ENCODE measurements at regions not wholly inside any gene's neighbourhood (a gene's known extent, or its start where the extent isn't known, plus 50 kb on each side); places are given as distances from the start of the nearest gene placed in this dataset.

DNA sequence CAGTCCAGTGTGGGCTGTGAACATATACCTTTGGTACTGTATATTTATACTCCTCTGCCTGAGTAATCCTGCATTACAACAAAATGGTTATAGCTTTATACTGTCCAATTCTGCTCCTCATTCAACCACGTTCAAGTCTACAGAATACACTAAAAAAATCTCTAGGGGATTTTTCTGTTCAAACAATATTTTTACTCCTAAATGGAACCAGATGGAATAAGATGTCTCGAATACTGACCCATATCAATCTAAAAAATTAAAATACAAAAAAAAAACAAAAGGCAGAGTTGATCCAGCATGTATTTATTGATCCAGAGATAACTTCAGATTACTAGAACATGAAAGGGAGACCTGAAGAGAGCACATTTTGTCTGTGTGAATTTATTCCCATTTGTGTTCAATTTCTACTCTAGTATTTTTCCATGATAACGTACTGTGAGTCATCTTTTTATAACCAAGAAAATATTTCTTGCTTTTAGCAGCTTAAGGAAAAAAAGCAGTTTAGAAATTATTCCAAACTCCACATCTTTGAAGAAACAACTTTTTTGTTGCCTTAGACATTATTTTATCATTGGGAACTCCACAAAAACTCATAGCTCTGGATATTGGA is 910.7 kb downstream of the TBL1XR1 start:
- Histone ChIP-seq H3K36me3 (ENCODE audit: insufficient read depth in 1 of 2, low read depth in 1 of 2) (no peaks in the 10 kb centered on the region), H3K4me3 (no peak overlapping the region), H3K4me1 (no peaks in the 10 kb centered on the region), H3K27me3 (ENCODE audit: insufficient read depth in 3 of 3, low read length in 2 of 3) (no peaks in the 10 kb centered on the region), H3K27ac (no peak overlapping the region), H3K9me3 (no peaks in the 10 kb centered on the region)
- no peak for ATAC-seq
- TF ChIP-seq, protein P1, sequence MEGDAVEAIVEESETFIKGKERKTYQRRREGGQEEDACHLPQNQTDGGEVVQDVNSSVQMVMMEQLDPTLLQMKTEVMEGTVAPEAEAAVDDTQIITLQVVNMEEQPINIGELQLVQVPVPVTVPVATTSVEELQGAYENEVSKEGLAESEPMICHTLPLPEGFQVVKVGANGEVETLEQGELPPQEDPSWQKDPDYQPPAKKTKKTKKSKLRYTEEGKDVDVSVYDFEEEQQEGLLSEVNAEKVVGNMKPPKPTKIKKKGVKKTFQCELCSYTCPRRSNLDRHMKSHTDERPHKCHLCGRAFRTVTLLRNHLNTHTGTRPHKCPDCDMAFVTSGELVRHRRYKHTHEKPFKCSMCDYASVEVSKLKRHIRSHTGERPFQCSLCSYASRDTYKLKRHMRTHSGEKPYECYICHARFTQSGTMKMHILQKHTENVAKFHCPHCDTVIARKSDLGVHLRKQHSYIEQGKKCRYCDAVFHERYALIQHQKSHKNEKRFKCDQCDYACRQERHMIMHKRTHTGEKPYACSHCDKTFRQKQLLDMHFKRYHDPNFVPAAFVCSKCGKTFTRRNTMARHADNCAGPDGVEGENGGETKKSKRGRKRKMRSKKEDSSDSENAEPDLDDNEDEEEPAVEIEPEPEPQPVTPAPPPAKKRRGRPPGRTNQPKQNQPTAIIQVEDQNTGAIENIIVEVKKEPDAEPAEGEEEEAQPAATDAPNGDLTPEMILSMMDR (IDR thresholded peaks at IDR 0.05): no peak
- DNase-seq: no peak
- intact Hi-C loops (cut with DNase I): no loop called here
- WGBS, 3 donors: 50 to 57% (median 55%) methylated on average over 3 of the region's 3 CpGs

DNA sequence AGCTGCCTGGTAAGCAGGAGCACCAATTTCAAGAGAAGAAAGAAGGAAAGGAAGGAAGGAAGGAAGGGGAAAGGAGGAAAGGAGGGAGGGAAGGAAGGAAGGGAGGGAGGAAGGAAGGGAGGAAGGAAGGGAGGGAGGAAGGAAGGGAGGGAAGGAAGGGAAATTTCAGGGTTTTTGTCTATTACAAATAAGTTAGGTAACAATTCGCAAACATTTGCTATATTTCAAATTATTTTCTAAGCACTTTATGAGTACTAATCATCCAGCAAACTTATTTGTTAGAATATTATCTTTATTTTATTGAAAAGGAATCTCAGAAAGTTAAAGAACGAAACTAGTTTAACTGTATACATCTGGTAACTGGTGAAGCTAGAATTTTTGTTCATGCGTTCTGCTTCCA is 921.7 kb downstream of the TBL1XR1 start:
- H3K4me3 ChIP-seq: no peak overlapping the region
- ATAC-seq: no peak
- TF ChIP-seq, protein P1 (IDR thresholded peaks at IDR 0.05): no peak
- H3K4me1 ChIP-seq: no peaks in the 10 kb centered on the region
- DNase-seq: no peak
- H3K36me3 ChIP-seq (ENCODE audit: insufficient read depth in 1 of 2, low read depth in 1 of 2): no peaks in the 10 kb centered on the region
- H3K27ac ChIP-seq: no peak overlapping the region
- H3K27me3 ChIP-seq (ENCODE audit: insufficient read depth in 3 of 3, low read length in 2 of 3): no peaks in the 10 kb centered on the region
- no peaks in the 10 kb centered on the region for H3K9me3 ChIP-seq
- WGBS, 3 donors: 84 to 92% (median 86%) methylated on average over 3 of the region's 3 CpGs
- intact Hi-C loops (cut with DNase I): no loop called here

DNA sequence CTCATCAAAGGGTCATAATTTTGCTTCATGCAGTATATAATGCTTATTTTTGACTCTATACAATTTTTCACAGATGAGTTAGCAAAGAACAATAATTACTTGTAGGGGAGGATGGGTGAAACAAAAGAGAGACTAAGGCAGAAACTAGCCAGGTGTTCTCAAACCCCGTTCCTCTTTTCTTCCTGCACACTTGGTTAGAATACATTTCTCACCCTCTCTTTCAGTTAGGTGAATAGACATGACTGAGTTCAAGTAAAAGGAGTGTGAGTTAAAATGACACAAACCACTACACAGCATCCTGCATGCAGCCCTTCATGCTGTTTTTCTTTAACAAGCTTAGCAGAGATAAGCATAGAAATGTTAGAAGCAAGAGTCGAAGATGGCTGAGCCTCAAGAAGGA is 922.2 kb downstream of the TBL1XR1 start:
- Histone ChIP-seq H3K9me3 (no peaks in the 10 kb centered on the region), H3K36me3 (ENCODE audit: insufficient read depth in 1 of 2, low read depth in 1 of 2) (no peaks in the 10 kb centered on the region), H3K4me1 (no peaks in the 10 kb centered on the region), H3K27ac (no peak overlapping the region), H3K27me3 (ENCODE audit: insufficient read depth in 3 of 3, low read length in 2 of 3) (no peaks in the 10 kb centered on the region), H3K4me3 (no peak overlapping the region)
- 67 to 70% (median 69%) methylated on average over 2 of the region's 2 CpGs for WGBS, 3 donors
- no peak for DNase-seq
- intact Hi-C loops (cut with DNase I): no loop called here
- TF ChIP-seq, protein P1 (IDR thresholded peaks at IDR 0.05): no peak
- no peak for ATAC-seq

- no peaks in the 10 kb centered on the region for H3K27me3 ChIP-seq (ENCODE audit: insufficient read depth in 3 of 3, low read length in 2 of 3)
- H3K9me3 ChIP-seq: no peaks in the 10 kb centered on the region
- ATAC-seq (no peak), DNase-seq (no peak)
- H3K4me3 ChIP-seq: no peak overlapping the region
- WGBS, 3 donors: 54 to 59% (median 58%) methylated on average over 5 of the region's 5 CpGs
- no peaks in the 10 kb centered on the region for H3K4me1 ChIP-seq
- H3K27ac ChIP-seq: no peak overlapping the region
- TF ChIP-seq, protein P1 (IDR thresholded peaks at IDR 0.05): no peak
- intact Hi-C loops (cut with DNase I): no loop called here
- H3K36me3 ChIP-seq (ENCODE audit: insufficient read depth in 1 of 2, low read depth in 1 of 2): no peaks in the 10 kb centered on the region
Observed at GRCh38 chr3:176274161-176274560, 923.1 kb downstream of the TBL1XR1 start.

DNA sequence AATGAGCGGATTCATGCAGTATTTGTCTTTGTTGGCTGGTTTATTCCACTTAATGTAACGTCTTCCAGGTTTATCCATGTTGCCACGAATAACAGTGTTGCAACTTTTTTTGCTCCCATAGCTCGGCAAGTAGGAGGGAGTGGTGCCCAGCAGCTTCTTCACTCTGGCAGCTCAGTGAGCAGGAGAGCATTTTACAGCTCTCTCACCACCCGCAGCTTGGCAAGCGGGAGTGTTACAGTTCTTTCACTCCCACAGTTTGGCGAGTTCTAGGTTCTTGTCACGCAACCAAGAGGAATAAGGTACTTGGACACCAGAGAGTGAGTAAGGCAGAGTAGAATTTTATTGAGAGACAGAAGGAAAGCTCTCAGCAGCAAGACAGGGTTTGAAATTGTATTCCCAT is 935.2 kb downstream of the TBL1XR1 start:
- intact Hi-C loops (cut with DNase I): no loop called here
- no peak overlapping the region for H3K27ac ChIP-seq
- WGBS, 3 donors: 85 to 89% (median 88%) methylated on average over 8 of the region's 8 CpGs
- TF ChIP-seq, protein P1 (IDR thresholded peaks at IDR 0.05): no peak
- H3K4me1 ChIP-seq: no peaks in the 10 kb centered on the region
- H3K36me3 ChIP-seq (ENCODE audit: insufficient read depth in 1 of 2, low read depth in 1 of 2): no peaks in the 10 kb centered on the region
- no peak for DNase-seq
- H3K27me3 ChIP-seq (ENCODE audit: insufficient read depth in 3 of 3, low read length in 2 of 3): no peaks in the 10 kb centered on the region
- ATAC-seq: no peak
- peaks cover 10% of the 10 kb centered on the region for H3K9me3 ChIP-seq
- no peak overlapping the region for H3K4me3 ChIP-seq

Measured in psoas muscle (tissue), 7 donors.